ENCODE measurements at regions not wholly inside any gene's neighbourhood (a gene's known extent, or its start where the extent isn't known, plus 50 kb on each side); places are given as distances from the start of the nearest gene placed in this dataset.

DNA sequence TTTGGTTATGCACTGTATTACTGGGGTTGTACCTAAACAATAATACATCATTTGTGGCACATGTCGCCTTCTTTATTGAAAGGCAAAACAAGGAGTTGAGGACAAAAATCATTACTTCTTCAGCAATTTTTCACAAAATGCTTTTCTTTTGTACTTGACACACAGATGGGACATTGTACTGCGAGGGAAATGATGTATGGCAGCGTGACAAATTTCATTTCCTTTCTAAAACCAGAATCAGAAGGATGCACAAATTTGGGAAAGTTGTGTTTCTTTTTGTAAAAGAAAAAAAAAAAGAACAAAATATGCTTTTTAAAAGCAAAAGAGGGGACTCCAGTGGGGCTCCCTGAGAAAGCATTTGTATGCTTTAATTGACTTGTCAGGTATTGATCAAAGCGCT, 394.0 kb upstream of the SLC35B3 start:
- TF ChIP-seq GATA2 (IDR thresholded peaks at IDR 0.05; ENCODE audit: low read depth, low read length) (no peak), GATA3 (IDR thresholded peaks at IDR 0.05; ENCODE audit: low read depth, low read length) (no peak)

All from SH-SY5Y (cell line).